CD14-positive monocyte (primary cell): ENCODE measurements at regions not wholly inside any gene's neighbourhood (a gene's known extent, or its start where the extent isn't known, plus 50 kb on each side); places are given as distances from the start of the nearest gene placed in this dataset.

Experiments used
- DNase-seq, 3 donors: peaks; one replicate each; pipeline ENCODE4 v3.0.0-alpha.2; 2011 to 2022
- H2AFZ ChIP-seq: 2 replicates; pipeline ENCODE4 v1.6.0; 2012; ENCODE audit warnings: mild to moderate bottlenecking, low read depth, low read length, inconsistent platforms; ENCODE audit not compliant: insufficient read depth, poor library complexity, severe bottlenecking
- H3K27ac ChIP-seq, 2 donors: 1 replicate in 1 of 2; 2 replicates in 1 of 2; pipeline ENCODE4 v1.5.1; 2012 to 2013; ENCODE audit warnings: low read length in 2 of 2, control low read depth in 1 of 2, inconsistent platforms in 1 of 2, low read depth in 1 of 2, mild to moderate bottlenecking in 1 of 2
- H3K27me3 ChIP-seq, 2 donors: one replicate each; pipeline versions ENCODE4 v1.6.0 to v1.6.1; 2011 to 2013; ENCODE audit warnings: low read length in 2 of 2; ENCODE audit not compliant: control insufficient read depth in 2 of 2, insufficient read depth in 2 of 2
- H3K36me3 ChIP-seq, 2 donors: replicated peaks in 1 of 2; 1 replicate in 1 of 2; 2 replicates in 1 of 2; pipeline versions ENCODE4 v1.5.1 to v1.6.1; 2012 to 2013; ENCODE audit warnings: low read length in 2 of 2, control low read depth in 1 of 2, inconsistent platforms in 1 of 2, mild to moderate bottlenecking in 1 of 2; ENCODE audit not compliant: insufficient read depth in 2 of 2, control insufficient read depth in 1 of 2
- H3K4me1 ChIP-seq, 2 donors: 1 replicate in 1 of 2; 2 replicates in 1 of 2; pipeline versions ENCODE4 v1.5.1 to v1.6.1; 2012 to 2013; ENCODE audit warnings: low read length in 2 of 2, control low read depth in 1 of 2, inconsistent platforms in 1 of 2, mild to moderate bottlenecking in 1 of 2, moderate library complexity in 1 of 2; ENCODE audit not compliant: insufficient read depth in 2 of 2, control insufficient read depth in 1 of 2
- H3K4me2 ChIP-seq: replicated peaks from 2 replicates; pipeline ENCODE3; 2012; ENCODE audit warnings: low read length, moderate library complexity, mild to moderate bottlenecking; ENCODE audit not compliant: poor library complexity, severe bottlenecking; ENCODE audit errors: extremely low read depth
- H3K4me3 ChIP-seq, 3 experiments: fragments of 200-600 bp in 1 of 3; sonication (generic) in 1 of 3; replicated peaks in 1 of 3; 1 replicate in 2 of 3; 2 replicates in 1 of 3; pipeline ENCODE4 v1.5.1; 2011 to 2013; ENCODE audit warnings: low read length in 3 of 3, mild to moderate bottlenecking in 3 of 3, control low read depth in 2 of 3, low read depth in 2 of 3, inconsistent platforms in 1 of 3, moderate library complexity in 1 of 3
- H3K79me2 ChIP-seq: 2 replicates; pipeline ENCODE4 v1.6.0; 2012; ENCODE audit warnings: mild to moderate bottlenecking, control low read depth, inconsistent platforms, low read length, moderate library complexity; ENCODE audit not compliant: insufficient read depth
- H3K9ac ChIP-seq: 2 replicates; pipeline ENCODE4 v1.6.0; 2017; ENCODE audit warnings: low read length, mild to moderate bottlenecking; ENCODE audit not compliant: insufficient read depth, poor library complexity, severe bottlenecking
- H3K9me3 ChIP-seq, 2 donors: replicated peaks in 1 of 2; 1 replicate in 1 of 2; 2 replicates in 1 of 2; pipeline versions ENCODE4 v1.5.1 to v1.6.1; 2012 to 2013; ENCODE audit warnings: low read length in 2 of 2, control low read depth in 1 of 2; ENCODE audit not compliant: control insufficient read depth in 1 of 2, insufficient read depth in 1 of 2
- H4K20me1 ChIP-seq: 2 replicates; pipeline ENCODE4 v1.6.0; 2012; ENCODE audit warnings: mild to moderate bottlenecking, low read length, control low read depth, moderate library complexity; ENCODE audit not compliant: insufficient read depth
- H3K27ac Mint-ChIP-seq, 7 donors: one replicate each; pipeline ENCODE4 v1.8.0; 2020; ENCODE audit warnings: mild to moderate bottlenecking in 7 of 7, mixed read lengths in 7 of 7, moderate library complexity in 6 of 7, inconsistent platforms in 2 of 7
- H3K27me3 Mint-ChIP-seq, 3 donors: one replicate each; pipeline ENCODE4 v1.8.0; 2021 to 2022; ENCODE audit warnings: low read depth in 3 of 3, mild to moderate bottlenecking in 3 of 3, mixed read lengths in 3 of 3, moderate library complexity in 3 of 3, inconsistent platforms in 1 of 3
- H3K36me3 Mint-ChIP-seq, 2 donors: one replicate each; pipeline ENCODE4 v1.8.0; 2020; ENCODE audit warnings: mixed read lengths in 2 of 2, inconsistent platforms in 1 of 2, mild to moderate bottlenecking in 1 of 2
- H3K4me1 Mint-ChIP-seq: one replicate; pipeline ENCODE4 v1.8.0; 2020; ENCODE audit warnings: mild to moderate bottlenecking, mixed read lengths
- H3K4me3 Mint-ChIP-seq, 2 donors: one replicate each; pipeline ENCODE4 v1.8.0; 2020; ENCODE audit warnings: mild to moderate bottlenecking in 2 of 2, mixed read lengths in 2 of 2, moderate library complexity in 1 of 2
- H3K9me3 Mint-ChIP-seq, 7 donors: one replicate each; pipeline ENCODE4 v1.8.0; 2020 to 2022; ENCODE audit warnings: mixed read lengths in 7 of 7, mild to moderate bottlenecking in 6 of 7, moderate library complexity in 6 of 7, inconsistent platforms in 2 of 7
- WGBS: methylation state at CpG from one replicate; pipeline ENCODE4 v1.1.5; 2013; ENCODE audit warnings: missing lambda C conversion rate; ENCODE audit not compliant: insufficient coverage; 5-methylcytosine and 5-hydroxymethylcytosine counted together
- intact Hi-C, 2 donors: fragments of 100-400 bp; cut with micrococcal nuclease; formaldehyde crosslinking; loops; one replicate each; pipeline versions ENCODE4 v1.15.0 to v1.15.1; 2023
- TF ChIP-seq, protein P1 (sequence below): fragments of 200-600 bp; IDR thresholded peaks from one replicate; pipeline ENCODE4 v1.8.0; 2022; ENCODE audit warnings: antibody characterized with exemption, mild to moderate bottlenecking

DNA sequence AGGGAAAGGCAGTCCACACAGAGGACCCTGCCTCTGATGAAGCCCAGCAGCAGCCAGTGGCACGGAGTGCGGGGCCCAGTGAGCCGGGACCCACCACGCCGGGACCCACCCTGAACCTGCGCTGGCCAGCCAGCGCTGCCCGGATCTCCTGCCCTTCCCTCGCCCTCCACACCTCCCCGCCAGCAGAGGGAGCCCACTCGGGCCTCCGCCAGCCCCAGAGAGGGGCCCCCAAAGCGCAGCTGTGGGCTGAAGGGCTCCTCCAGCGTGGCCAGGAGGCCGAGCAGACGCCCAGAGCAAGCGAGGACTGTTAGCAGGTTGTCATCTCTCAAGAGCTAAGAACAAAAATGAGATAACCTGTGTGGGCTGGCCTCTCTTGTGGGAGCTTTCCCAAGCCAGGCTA lies 81.3 kb upstream of the ATP10A start:
- no peak overlapping the region for H3K4me3 ChIP-seq
- H2AFZ ChIP-seq: no peak overlapping the region
- no peaks in the 10 kb centered on the region for H4K20me1 ChIP-seq
- 90% methylated on average over 16 of the region's 17 CpGs for WGBS
- no peak overlapping the region for H3K4me2 ChIP-seq
- H3K27me3 ChIP-seq: no peaks in the 10 kb centered on the region
- H3K4me3 Mint-ChIP-seq: no peak overlapping the region
- no peaks in the 10 kb centered on the region for H3K4me1 ChIP-seq
- no peaks in the 10 kb centered on the region for H3K79me2 ChIP-seq
- intact Hi-C loops: no loop called here
- DNase-seq: no peak
- no peak overlapping the region for H3K27ac Mint-ChIP-seq
- H3K27ac ChIP-seq: no peak overlapping the region
- no peak overlapping the region for H3K9ac ChIP-seq
- no peaks in the 10 kb centered on the region for H3K36me3 Mint-ChIP-seq
- H3K9me3 Mint-ChIP-seq: peaks cover 0 to 10% (median 2%) of the 10 kb centered on the region in 7 donors
- H3K27me3 Mint-ChIP-seq: peaks cover 0 to 8% (median 8%) of the 10 kb centered on the region in 3 donors
- H3K36me3 ChIP-seq: no peaks in the 10 kb centered on the region
- TF ChIP-seq, protein P1, sequence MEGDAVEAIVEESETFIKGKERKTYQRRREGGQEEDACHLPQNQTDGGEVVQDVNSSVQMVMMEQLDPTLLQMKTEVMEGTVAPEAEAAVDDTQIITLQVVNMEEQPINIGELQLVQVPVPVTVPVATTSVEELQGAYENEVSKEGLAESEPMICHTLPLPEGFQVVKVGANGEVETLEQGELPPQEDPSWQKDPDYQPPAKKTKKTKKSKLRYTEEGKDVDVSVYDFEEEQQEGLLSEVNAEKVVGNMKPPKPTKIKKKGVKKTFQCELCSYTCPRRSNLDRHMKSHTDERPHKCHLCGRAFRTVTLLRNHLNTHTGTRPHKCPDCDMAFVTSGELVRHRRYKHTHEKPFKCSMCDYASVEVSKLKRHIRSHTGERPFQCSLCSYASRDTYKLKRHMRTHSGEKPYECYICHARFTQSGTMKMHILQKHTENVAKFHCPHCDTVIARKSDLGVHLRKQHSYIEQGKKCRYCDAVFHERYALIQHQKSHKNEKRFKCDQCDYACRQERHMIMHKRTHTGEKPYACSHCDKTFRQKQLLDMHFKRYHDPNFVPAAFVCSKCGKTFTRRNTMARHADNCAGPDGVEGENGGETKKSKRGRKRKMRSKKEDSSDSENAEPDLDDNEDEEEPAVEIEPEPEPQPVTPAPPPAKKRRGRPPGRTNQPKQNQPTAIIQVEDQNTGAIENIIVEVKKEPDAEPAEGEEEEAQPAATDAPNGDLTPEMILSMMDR: no peak
- H3K4me1 Mint-ChIP-seq: no peaks in the 10 kb centered on the region
- no peaks in the 10 kb centered on the region for H3K9me3 ChIP-seq

DNA sequence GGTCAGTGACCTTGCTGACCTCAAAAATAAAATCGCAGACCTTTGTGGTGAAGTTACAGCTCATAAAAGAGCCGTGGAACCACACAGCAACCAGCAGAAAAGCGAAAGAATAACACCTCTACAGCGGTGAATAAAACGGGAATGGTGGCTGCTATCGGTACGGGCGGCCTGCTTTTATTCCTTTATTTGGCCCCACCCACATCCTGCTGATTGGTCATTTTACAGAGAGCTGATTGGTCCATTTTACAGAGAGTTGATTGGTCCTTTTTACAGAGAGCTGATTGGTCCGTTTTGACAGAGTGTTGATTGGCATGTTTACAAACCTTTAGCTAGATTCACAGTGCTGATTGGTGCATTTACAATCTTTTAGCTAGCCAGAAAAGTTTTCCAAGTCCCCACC lies 80.7 kb upstream of the ATP10A start:
- intact Hi-C loops: no loop called here
- H4K20me1 ChIP-seq: no peaks in the 10 kb centered on the region
- no peaks in the 10 kb centered on the region for H3K36me3 ChIP-seq
- no peak overlapping the region for H2AFZ ChIP-seq
- no peak overlapping the region for H3K4me3 Mint-ChIP-seq
- no peaks in the 10 kb centered on the region for H3K27me3 ChIP-seq
- no peaks in the 10 kb centered on the region for H3K9me3 ChIP-seq
- no peaks in the 10 kb centered on the region for H3K4me1 Mint-ChIP-seq
- no peaks in the 10 kb centered on the region for H3K36me3 Mint-ChIP-seq
- H3K27ac ChIP-seq: no peak overlapping the region
- H3K4me3 ChIP-seq: no peak overlapping the region
- H3K4me1 ChIP-seq: no peaks in the 10 kb centered on the region
- no peak for DNase-seq
- WGBS: 100% methylated on average over 1 of the region's 9 CpGs
- H3K27me3 Mint-ChIP-seq: peaks cover 0 to 8% (median 8%) of the 10 kb centered on the region in 3 donors
- no peak overlapping the region for H3K27ac Mint-ChIP-seq
- no peaks in the 10 kb centered on the region for H3K79me2 ChIP-seq
- no peak overlapping the region for H3K9ac ChIP-seq
- TF ChIP-seq, protein P1: no peak
- H3K4me2 ChIP-seq: no peak overlapping the region
- H3K9me3 Mint-ChIP-seq: peaks cover 0 to 10% (median 2%) of the 10 kb centered on the region in 7 donors
